H1 (cell line): ENCODE measurements at regions not wholly inside any gene's neighbourhood (a gene's known extent, or its start where the extent isn't known, plus 50 kb on each side); places are given as distances from the start of the nearest gene placed in this dataset.

ENCODE experiments used
- RBBP5 ChIP-seq: IDR thresholded peaks from 2 replicates; pipeline ENCODE4 v1.7.1; 2012; ENCODE audit warnings: low read depth, mild to moderate bottlenecking, inconsistent platforms, low read length, moderate library complexity, borderline replicate concordance
- YY1 ChIP-seq: IDR thresholded peaks from 2 replicates; pipeline ENCODE4 v1.6.1; 2011; ENCODE audit warnings: low read depth, mild to moderate bottlenecking, low read length
- TF ChIP-seq, protein P1 (sequence below), 3 experiments: IDR thresholded peaks; 1 replicate in 2 of 3; 2 replicates in 1 of 3; pipeline versions ENCODE4 v1.5.1 to v1.6.1; 2011; ENCODE audit warnings: low read length in 3 of 3, mild to moderate bottlenecking in 3 of 3, inconsistent platforms in 2 of 3, low read depth in 1 of 3, moderate library complexity in 1 of 3; ENCODE audit not compliant: insufficient read depth in 1 of 3; ENCODE audit errors: control extremely low read depth in 1 of 3

GRCh38 chr19:56721714-56722113 lies 50.2 kb upstream of the ZNF835 start (continued):
- TF ChIP-seq, protein P1, sequence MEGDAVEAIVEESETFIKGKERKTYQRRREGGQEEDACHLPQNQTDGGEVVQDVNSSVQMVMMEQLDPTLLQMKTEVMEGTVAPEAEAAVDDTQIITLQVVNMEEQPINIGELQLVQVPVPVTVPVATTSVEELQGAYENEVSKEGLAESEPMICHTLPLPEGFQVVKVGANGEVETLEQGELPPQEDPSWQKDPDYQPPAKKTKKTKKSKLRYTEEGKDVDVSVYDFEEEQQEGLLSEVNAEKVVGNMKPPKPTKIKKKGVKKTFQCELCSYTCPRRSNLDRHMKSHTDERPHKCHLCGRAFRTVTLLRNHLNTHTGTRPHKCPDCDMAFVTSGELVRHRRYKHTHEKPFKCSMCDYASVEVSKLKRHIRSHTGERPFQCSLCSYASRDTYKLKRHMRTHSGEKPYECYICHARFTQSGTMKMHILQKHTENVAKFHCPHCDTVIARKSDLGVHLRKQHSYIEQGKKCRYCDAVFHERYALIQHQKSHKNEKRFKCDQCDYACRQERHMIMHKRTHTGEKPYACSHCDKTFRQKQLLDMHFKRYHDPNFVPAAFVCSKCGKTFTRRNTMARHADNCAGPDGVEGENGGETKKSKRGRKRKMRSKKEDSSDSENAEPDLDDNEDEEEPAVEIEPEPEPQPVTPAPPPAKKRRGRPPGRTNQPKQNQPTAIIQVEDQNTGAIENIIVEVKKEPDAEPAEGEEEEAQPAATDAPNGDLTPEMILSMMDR (IDR thresholded peaks at IDR 0.05; ENCODE audit: control extremely low read depth in 1 of 3, insufficient read depth in 1 of 3, low read depth in 1 of 3, low read length in 3 of 3): no peak
- TF ChIP-seq RBBP5 (no peak), YY1 (no peak)
- TF ChIP-seq, all 59 proteins: peak for 0
